Suppressor macrophage treated with lipopolysaccharide for 1 hour (primary cell): ENCODE measurements at regions not wholly inside any gene's neighbourhood (a gene's known extent, or its start where the extent isn't known, plus 50 kb on each side); places are given as distances from the start of the nearest gene placed in this dataset.
A peak's percentile ranks its signal among the peaks of the same experiment; 100 is the strongest.
"Not testable (repeated sequence)": the region's sequence is repeated elsewhere in the genome, so short reads cannot be mapped to it uniquely, and the experiment has no call there.

ENCODE experiments used
- DNase-seq, 3 donors: peaks; one replicate each; pipeline ENCODE4 v3.0.0-alpha.2; 2020 to 2022

DNA sequence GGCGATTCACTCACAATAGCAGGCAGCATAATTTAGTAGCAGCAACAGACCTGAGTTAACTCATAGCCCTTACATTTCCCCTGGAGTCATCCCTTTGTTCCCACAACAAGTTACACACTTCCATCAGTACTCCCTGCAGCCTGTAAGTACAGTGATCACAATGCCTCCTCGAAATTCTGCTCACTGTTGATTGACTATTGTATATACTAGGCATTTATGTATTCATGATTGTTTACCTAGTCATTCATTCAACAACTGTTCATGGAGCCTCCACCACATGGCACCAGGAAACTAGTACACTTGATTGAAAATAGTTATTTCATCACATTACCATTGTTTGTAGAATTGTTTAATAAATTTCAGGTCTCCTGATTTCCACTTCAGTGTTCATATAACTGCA is 71.4 kb upstream of the P3H2 start:
- DNase-seq = no peak

DNA sequence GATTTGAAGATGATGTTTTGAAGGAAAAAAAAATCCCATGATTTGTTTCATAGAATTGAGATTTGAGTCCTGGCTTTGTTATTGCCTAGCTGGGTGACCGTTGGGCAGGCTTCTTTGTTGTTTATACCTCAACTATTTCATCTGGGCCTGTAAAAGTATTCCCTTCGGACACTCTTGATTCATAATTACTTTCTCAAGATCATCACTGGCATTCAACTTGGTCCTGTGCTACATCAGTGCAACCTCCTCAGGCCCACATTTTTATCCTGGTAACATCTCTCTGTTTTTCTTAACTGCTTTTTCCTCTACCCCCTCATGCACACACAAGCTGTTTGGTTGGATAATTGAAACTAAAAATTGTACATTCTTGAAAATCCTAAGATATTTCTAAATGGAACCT is 67.5 kb upstream of the P3H2 start:
- DNase-seq = no peak

DNA sequence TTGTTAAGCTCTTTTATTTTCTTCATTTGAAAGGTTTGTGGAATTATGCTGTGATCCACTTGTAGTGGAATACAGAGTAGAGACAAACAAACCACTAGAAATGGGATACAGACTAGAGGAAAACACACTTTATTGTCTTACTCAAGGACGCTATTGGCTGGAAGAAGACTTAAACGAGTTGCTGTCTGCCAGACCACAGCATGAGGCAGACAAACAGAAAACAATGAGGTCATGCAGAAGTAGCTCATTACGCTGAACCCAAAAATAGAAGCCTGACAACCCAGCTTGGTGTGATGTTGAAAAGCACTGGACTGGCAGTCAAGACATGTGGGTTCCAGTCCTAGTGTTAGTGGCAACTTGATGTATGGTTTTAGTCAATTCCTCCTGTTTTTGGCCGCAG is 62.4 kb upstream of the P3H2 start:
- peak; percentile 49 to 53 (median 52) for DNase-seq

DNA sequence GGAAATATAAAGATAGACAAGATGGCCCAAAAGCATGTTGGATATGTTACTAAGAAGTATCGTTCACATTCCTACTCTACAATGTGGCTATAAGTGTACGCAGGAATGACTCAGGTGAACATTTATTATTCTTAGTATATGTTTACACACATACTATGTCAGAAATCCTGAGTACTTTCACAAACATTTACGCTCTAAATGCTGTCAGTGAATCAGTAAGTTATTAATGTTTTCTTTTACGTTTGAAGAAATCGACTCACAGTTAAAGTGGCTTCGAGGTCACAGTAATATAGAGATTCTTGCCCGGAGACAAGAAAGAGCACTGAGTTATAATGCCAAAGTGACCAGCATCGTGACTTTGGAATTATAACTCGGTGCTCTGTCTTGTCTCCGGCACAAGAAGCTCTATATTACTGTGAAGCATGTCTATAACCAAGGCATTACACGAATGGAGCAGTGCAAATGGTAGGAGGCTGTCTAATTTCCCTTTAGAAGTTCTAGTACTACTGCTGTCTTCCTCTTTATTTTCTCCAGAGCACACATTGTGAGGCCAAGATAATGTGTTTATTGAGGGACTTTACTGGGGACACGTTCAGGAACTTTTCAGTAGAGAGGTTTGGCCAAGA is 61.8 kb upstream of the P3H2 start:
- no peak for DNase-seq

DNA sequence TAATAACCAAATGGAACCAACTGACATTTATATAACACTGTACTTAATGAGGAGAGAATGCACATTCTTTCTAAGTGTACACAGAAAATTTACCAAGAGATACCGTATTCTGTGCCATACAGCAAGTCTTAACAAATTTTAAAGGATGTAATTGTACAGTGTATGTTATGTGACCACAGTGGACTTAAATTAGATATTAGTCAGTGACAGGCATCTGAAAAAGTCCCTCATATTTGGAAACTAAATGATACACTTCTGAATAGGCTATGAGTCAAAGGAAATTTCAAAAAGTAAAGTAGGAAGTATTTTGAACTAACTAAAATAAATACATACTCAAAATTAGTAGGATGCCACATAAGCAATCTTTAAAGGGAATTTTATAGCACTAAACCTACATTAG is 59.6 kb upstream of the P3H2 start:
- peak; percentile 42 to 86 (median 75) for DNase-seq

DNA sequence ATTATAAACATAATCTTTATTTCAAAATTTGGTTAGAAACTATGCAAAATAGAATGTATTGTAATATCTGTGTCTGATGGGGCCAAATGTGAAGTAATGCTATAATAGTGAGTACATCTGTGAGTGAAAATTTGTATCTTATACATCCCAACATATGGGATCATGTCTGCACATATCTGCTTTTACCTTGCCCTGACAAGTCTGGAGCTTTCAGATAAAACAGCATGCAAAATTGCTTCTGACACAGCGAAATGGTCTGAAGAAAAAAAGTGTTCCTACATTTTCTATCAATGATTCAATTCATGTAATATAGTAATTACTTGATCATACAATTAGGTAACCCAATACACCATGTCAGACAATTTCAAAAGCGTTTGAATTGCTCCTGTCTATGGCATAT is 58.1 kb upstream of the P3H2 start:
- no peak for DNase-seq

DNA sequence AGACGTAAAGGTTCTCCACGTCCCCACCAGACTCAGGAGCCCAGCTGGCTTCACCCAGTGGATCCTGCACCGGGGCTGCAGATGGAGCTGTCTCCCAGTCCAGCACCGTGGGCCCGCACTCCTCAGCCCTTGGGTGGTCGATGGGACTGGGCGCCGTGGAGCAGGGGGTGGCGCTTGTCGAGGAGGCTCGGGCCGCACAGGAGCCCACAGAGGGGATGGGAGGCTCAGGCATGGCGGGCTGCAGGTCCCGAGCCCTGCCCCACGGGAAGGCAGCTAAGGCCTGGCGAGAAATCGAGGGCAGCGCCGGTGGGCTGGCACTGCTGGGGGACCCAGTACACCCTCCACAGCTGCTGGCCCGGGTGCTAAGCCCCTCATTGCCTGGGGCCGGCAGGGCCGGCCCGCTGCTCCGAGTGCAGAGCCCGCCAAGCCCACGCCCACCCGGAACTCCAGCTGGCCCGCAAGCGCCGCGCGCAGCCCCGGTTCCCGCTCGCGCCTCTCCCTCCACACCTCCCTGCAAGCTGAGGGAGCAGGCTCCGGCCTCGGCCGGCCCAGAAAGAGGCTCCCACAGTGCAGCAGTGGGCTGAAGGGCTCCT is 56.3 kb upstream of the P3H2 start:
- DNase-seq = not testable (repeated sequence)

DNA sequence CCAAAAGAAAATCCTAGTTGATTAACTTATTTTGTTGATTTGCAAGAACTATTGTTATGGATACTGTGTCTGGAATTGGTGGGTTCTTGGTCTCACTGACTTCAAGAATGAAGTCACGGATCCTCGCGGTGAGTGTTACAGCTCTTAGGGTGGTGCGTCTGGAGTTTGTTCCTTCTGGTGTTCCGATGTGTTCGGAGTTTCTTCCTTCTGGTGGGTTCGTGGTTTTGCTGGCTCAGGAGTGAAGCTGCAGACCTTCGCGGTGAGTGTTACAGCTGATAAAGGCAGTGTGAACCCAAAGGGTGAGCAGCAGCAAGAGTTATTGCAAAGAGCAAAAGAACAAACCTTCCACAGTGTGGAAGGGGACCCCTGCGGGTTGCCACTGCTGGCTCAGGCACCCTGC is 55.4 kb upstream of the P3H2 start:
- not testable (repeated sequence) for DNase-seq

DNA sequence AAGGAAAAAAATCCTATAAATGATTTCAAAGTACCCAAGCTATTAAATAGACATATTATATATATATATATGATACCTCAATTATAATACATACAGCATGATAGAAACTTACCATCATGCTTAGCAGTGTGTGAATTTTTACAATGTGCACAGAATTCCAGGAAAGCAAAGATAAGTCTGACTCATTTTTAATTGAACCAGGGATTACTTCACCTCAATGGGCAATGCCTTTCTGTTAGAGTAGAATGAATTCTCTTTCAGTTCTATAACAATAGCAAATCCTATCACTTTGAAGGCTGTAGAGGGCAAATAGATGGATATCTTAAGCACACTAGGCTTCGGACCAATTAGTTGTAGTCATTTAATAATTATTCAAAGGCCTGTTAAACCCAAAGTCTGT is 54.8 kb upstream of the P3H2 start:
- no peak for DNase-seq

DNA sequence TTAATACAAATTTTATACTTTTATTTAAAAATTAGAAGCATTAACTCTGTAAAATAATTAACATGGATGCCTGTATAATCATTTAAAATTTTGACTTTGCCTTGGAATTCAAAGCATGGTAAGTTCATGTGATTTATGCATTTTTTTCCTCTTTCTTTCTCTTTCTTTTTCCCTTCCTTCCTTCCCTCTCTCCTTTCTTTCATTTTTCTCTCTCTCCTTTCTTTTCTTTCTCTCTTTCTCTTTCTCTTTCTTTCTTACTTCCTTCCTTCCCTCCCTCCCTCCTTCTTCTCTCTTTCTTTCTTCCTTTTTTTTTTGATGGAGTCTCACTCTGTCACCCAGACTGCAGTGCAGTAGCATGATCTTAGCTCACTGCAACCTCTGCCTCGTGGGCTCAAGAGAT is 53.8 kb upstream of the P3H2 start:
- DNase-seq = no peak

DNA sequence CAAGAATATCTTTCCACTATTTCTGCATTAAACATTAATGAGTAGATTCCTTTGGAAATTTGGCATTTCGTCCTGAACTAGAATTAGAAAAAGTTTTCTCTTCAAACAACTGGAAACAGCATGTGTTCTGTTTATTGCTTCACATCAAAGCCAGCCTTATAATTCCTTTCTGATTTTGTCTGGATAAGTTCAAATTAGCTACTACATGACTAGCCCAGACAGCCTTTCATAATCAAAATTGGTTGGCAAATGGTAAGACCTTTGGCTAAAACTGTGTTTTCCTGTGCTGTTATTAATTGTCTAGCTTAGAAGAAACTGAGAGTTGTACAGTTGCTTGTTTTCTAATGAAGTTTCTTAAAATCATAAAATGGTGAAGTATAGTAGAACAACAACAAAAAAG is 52.7 kb upstream of the P3H2 start:
- DNase-seq = no peak

DNA sequence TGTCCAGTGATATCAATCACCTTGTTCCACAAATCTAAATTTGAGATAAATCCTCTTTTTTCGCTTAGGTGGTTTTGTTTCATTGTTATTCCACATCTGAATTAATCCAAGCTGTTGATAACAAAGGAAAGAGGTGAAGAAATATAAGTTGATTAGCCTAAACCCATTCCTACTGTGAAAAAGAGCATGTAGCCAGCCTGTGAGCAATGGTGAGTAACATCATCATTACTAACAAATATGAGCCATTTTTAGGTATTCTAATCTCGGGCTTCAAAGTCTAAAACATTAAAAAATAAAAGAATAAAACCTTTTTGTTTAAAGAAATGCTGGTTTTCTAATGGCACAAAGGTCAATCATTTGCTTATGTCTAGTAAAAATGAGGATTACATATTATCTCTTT is 52.1 kb upstream of the P3H2 start:
- DNase-seq = no peak
